Ureter (tissue), 1 donor: ENCODE measurements at regions not wholly inside any gene's neighbourhood (a gene's known extent, or its start where the extent isn't known, plus 50 kb on each side); places are given as distances from the start of the nearest gene placed in this dataset.
"Not testable (repeated sequence)": the region's sequence is repeated elsewhere in the genome, so short reads cannot be mapped to it uniquely, and the experiment has no call there.

Source experiments
- DNase-seq: peaks from one replicate; pipeline ENCODE4 v3.0.0-alpha.2; 2020; ENCODE audit warnings: low spot score
- donor health status: DM: yes; HTN: yes; CAD: no.

DNA sequence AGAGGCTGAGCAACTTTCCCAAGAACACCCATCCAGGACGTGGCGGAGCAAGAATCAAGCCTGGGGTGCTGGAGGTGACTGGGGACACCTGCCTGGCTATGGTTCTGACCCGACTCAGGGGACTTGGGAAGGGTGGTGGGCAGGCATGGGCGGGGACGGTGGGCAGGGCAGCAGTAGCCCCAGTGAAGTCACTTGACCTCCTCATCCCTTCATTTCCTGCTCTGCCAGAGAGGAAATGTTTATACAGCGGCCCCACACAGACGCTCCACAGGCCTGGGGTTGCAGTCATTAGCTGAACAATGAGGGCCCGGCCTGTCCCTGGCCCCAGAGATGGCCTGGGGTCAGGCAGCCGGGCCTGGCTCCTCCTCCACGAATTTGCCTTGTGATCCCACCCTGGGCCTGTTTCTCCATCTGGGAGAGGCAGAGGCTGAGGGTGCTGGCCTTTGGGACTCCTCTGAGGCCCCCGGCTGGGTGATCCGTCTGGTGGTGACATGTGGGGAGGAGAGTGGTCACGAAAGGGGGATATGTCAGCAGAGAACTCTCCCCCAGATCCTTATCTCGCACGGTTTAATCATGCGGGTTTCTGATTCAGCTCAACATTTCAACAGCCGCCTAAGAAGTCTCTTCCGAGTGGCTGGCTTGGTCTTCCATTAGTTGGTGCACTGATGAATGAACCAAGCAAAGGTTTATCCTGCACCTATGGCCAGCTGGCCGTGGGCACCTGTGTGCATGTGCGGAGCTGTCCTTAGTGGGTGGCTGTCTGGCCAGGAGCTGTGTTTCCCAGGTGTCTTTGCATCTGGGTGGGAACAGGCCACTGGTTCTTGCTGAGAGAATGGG, 175.9 kb downstream of the IRF8 start:
- no peak for DNase-seq

- DNase-seq, result no peak
These were observed 176.5 kb downstream of the IRF8 start for GRCh38 chr16:86075488-86075785.

GRCh38 chr16:86075839-86076440, 177.0 kb downstream of the IRF8 start:
- no peak for DNase-seq

- no peak for DNase-seq
These were observed 177.6 kb downstream of the IRF8 start for GRCh38 chr16:86076606-86077005.

- no peak for DNase-seq
These were observed 178.4 kb downstream of the IRF8 start for GRCh38 chr16:86077243-86077940.

DNA sequence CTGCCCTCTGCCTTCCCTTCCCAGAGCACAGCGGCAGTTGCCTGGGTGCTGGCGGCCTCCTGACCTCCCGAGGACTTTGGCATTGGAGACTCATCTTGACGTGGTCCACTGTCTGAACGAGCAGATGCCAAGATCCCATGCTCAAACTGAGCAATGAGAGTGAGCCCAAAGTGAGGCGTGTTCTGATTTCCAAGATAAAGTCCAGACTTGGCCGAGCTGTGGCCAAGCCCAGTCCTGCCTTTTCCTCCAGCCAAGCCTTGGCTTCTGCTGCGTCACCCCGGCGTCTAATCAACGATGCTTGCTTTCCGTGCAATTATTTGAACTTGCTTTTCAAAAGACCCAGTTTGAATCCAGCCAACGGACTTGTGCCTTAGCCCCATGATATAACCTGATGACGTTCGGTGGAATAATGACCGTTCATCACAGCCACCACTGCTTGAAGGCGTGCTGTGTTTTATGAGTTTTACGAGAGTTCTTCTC, 179.2 kb downstream of the IRF8 start:
- peak; percentile 74 for DNase-seq

- not testable (repeated sequence) for DNase-seq
These were observed 179.7 kb downstream of the IRF8 start for GRCh38 chr16:86078711-86079110.

- no peak for DNase-seq
These were observed 180.4 kb downstream of the IRF8 start for GRCh38 chr16:86079255-86079885.

DNA sequence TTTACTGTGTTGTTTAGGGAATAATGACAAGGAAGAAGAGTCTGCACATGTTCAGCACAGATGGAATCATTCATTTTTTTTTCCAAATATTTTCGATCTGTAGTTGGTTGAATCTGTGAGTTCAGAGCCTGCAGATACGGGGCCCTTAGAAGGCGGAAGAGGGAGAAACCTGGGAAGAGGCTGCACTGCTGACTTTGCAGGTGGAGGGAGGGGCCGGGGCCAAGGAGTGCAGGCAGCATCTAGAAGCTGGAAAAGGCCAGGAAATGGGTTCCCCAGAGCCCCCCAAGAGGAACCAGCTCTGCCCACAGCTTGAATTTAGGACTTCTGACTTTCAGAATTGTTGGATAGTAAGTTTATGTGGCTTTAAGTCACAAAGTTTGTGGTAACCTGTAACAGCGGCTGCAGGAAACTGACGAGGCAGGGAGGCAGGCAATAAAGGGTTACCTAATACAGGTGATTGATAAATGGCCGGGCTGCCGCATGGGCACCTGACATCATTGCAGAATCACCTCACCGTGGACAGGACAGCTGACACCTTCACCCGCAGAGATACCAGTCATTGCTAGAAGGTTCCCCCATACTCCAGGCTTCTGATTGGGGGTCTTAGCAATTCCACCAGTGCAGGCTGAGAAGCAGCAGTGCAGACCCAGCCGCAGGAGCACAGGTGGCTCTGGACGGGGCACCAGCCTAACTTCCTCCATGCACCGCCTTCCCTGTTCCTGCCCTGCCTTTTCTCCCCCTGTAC, 181.3 kb downstream of the IRF8 start:
- no peak for DNase-seq

DNA sequence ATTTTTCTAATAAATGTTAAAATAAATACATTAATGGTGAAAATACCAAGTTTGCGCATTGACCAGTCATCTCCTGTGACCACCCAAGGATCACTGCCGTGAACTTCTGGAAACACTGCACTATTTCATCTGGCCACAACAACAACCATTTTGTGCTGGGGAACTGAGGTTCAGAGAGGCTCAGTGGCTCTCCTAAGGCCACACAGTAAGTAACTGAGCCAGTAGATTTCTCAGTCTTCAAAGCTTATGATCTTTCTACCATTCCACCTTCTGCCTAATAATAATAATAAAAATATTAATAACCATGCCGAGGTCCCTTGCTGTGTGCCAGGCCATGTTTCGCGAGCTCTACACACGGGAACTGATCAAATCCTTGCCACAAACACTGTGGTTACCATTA, 182.0 kb downstream of the IRF8 start:
- DNase-seq, result no peak

GRCh38 chr16:86082418-86083030, 183.6 kb downstream of the IRF8 start:
- no peak for DNase-seq

- DNase-seq, result no peak
These were observed 184.5 kb downstream of the IRF8 start for GRCh38 chr16:86083382-86084002.

GRCh38 chr16:86085161-86085611, 186.2 kb downstream of the IRF8 start:
- DNase-seq, result no peak

DNA sequence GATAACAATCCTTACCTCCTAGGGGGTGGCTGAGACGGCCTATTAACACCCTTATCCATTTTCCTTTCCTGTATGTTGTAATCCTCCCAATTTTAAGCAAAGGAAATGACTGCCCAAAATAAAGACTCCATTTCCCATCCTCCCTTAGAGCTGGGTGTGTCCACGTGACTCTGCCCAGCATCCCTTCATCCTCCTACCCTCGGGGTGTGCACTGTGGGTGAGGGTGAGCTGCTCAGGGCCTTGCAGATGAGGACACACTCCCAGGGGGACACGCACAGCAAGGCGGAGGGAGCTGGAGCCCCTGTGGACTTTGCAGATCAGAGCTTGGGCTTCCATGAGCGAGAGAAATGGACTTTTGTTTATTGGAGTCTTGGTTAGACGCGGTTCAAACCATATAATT, 186.8 kb downstream of the IRF8 start:
- no peak for DNase-seq

DNA sequence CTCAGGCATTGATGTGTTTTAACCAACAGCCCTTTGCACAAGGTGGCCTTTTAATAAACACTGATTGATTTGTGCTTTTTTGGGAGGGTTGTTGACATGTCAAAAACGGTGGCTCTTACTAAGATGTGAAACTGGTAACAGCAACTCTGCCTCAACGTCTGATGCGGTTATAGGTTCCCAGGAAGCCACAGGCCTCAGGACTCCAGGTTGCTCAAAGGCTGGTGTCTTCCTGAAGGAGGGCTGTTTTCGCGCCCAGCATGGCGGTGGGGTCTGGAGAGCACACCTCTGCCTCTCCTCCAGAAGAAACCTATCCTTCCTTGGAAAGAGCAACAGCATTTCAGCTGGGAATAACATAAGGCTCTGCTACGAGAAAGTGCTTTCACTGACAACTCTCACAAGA, 187.5 kb downstream of the IRF8 start:
- no peak for DNase-seq

- no peak for DNase-seq
These were observed 188.3 kb downstream of the IRF8 start for GRCh38 chr16:86087011-86087895.

- no peak for DNase-seq
These were observed 188.9 kb downstream of the IRF8 start for GRCh38 chr16:86087896-86088230.

- no peak for DNase-seq
These were observed 189.3 kb downstream of the IRF8 start for GRCh38 chr16:86088287-86088686.

DNA sequence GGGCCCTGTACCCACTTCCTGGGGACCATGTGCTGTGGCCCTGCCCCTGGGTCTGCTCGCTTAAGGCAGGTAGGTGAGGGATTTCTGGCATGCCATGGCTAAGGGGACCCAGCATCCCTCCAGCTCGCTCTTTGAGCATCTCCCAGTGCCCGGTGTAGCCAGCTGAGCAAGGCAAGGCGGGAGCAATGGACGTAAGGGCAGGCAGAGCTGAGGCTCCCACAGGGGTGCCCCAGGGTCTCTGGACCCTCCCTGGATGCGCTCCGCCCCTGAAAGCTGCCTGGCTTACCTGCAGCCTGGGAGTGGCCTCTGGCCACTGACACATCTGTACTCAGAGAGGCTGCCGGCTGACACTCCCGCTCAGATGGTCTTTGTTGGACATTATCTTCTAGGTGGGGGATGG, 189.9 kb downstream of the IRF8 start:
- no peak for DNase-seq
